Ishikawa (cell line): ENCODE measurements at regions not wholly inside any gene's neighbourhood (a gene's known extent, or its start where the extent isn't known, plus 50 kb on each side); places are given as distances from the start of the nearest gene placed in this dataset.

Experiments
- CEBPB ChIP-seq: IDR thresholded peaks from 2 replicates; pipeline ENCODE4 v1.6.1; 2012
- CREB1 ChIP-seq: IDR thresholded peaks from 2 replicates; pipeline ENCODE4 v1.6.1; 2012; ENCODE audit warnings: low read depth
- EGR1 ChIP-seq: IDR thresholded peaks from 2 replicates; pipeline ENCODE4 v1.6.1; 2012
- EP300 ChIP-seq: IDR thresholded peaks from 2 replicates; pipeline ENCODE4 v1.6.1; 2012; ENCODE audit warnings: borderline replicate concordance
- FOXM1 ChIP-seq: IDR thresholded peaks from 2 replicates; pipeline ENCODE4 v1.6.1; 2012; ENCODE audit warnings: low read depth, borderline replicate concordance
- MAX ChIP-seq: IDR thresholded peaks from 2 replicates; pipeline ENCODE4 v1.6.1; 2012
- NFIC ChIP-seq: IDR thresholded peaks from 2 replicates; pipeline ENCODE4 v1.6.1; 2012
- RAD21 ChIP-seq: IDR thresholded peaks from 2 replicates; pipeline ENCODE4 v1.6.1; 2012; ENCODE audit warnings: low read depth
- REST ChIP-seq: IDR thresholded peaks from 2 replicates; pipeline ENCODE4 v1.6.1; 2012; ENCODE audit warnings: low read depth, mild to moderate bottlenecking
- TAF1 ChIP-seq: IDR thresholded peaks from 2 replicates; pipeline ENCODE4 v1.6.1; 2012; ENCODE audit warnings: low read depth, mild to moderate bottlenecking
- TCF12 ChIP-seq: IDR thresholded peaks from 2 replicates; pipeline ENCODE4 v1.6.1; 2012; ENCODE audit warnings: low read depth
- TEAD4 ChIP-seq: IDR thresholded peaks from 2 replicates; pipeline ENCODE4 v1.6.1; 2012
- USF1 ChIP-seq: IDR thresholded peaks from 2 replicates; pipeline ENCODE4 v1.6.1; 2012
- YY1 ChIP-seq: IDR thresholded peaks from 2 replicates; pipeline ENCODE4 v1.6.1; 2012; ENCODE audit warnings: low read depth
- ZBTB7A ChIP-seq: IDR thresholded peaks from 2 replicates; pipeline ENCODE4 v1.6.1; 2012; ENCODE audit warnings: low read depth

GRCh38 chr4:127560755-127561154 lies 72.0 kb upstream of the INTU start:
- TF ChIP-seq RAD21 (no peak), EP300 (no peak), TAF1 (no peak), EGR1 (no peak), ZBTB7A (no peak), TEAD4 (no peak), MAX (no peak), YY1 (no peak), CEBPB (no peak), FOXM1 (no peak)

- TF ChIP-seq USF1 = no peak
- TF ChIP-seq EP300 = no peak
- no peak for TF ChIP-seq YY1
- TF ChIP-seq TCF12 = no peak
Measured at GRCh38 chr4:127574643-127575042, 58.1 kb upstream of the INTU start.

- no peak for TF ChIP-seq REST
- TF ChIP-seq FOXM1 = no peak
Measured at GRCh38 chr4:127575888-127576287, 56.9 kb upstream of the INTU start.

- TF ChIP-seq EP300 (no peak), MAX (no peak), NFIC (no peak), CREB1 (no peak), RAD21 (no peak), TEAD4 (no peak), FOXM1 (no peak), EGR1 (no peak), TCF12 (no peak), USF1 (no peak), REST (no peak), CEBPB (no peak), YY1 (no peak), ZBTB7A (no peak)
Measured at GRCh38 chr4:127578491-127578890, 54.3 kb upstream of the INTU start.

- TF ChIP-seq CEBPB (no peak), CREB1 (no peak), TEAD4 (no peak), YY1 (no peak), ZBTB7A (no peak), REST (no peak)
Measured at GRCh38 chr4:127578967-127579366, 53.8 kb upstream of the INTU start.
